ENCODE measurements at regions not wholly inside any gene's neighbourhood (a gene's known extent, or its start where the extent isn't known, plus 50 kb on each side); places are given as distances from the start of the nearest gene placed in this dataset.
"Not testable (repeated sequence)": the region's sequence is repeated elsewhere in the genome, so short reads cannot be mapped to it uniquely, and the experiment has no call there.

- DNase-seq: no peak
Measured at GRCh38 chr7:46606761-46607160, 685.7 kb upstream of the IGFBP3 start.

GRCh38 chr7:46604241-46604661 is 683.2 kb upstream of the IGFBP3 start:
- no peak for DNase-seq

- DNase-seq: no peak
Measured at GRCh38 chr7:46603780-46604179, 682.7 kb upstream of the IGFBP3 start.

GRCh38 chr7:46603296-46603752 is 682.3 kb upstream of the IGFBP3 start:
- no peak for DNase-seq

- no peak for DNase-seq
Measured at GRCh38 chr7:46600340-46600739, 679.3 kb upstream of the IGFBP3 start.

- DNase-seq: not testable (repeated sequence)
Measured at GRCh38 chr7:46594831-46595230, 673.8 kb upstream of the IGFBP3 start.

GRCh38 chr7:46590918-46591905 is 670.1 kb upstream of the IGFBP3 start:
- not testable (repeated sequence) for DNase-seq

- DNase-seq: no peak
Measured at GRCh38 chr7:46589286-46589685, 668.2 kb upstream of the IGFBP3 start.

GRCh38 chr7:46586406-46586805 is 665.3 kb upstream of the IGFBP3 start:
- no peak for DNase-seq

GRCh38 chr7:46583656-46584055 is 662.6 kb upstream of the IGFBP3 start:
- DNase-seq: no peak

GRCh38 chr7:46581268-46581667 is 660.2 kb upstream of the IGFBP3 start:
- DNase-seq: no peak

GRCh38 chr7:46580766-46581165 is 659.7 kb upstream of the IGFBP3 start:
- no peak for DNase-seq

- DNase-seq: no peak
Measured at GRCh38 chr7:46577394-46577793, 656.3 kb upstream of the IGFBP3 start.

- DNase-seq: no peak
Measured at GRCh38 chr7:46576950-46577349, 655.9 kb upstream of the IGFBP3 start.

GRCh38 chr7:46572691-46573090 is 651.6 kb upstream of the IGFBP3 start:
- DNase-seq: no peak

GRCh38 chr7:46571996-46572395 is 650.9 kb upstream of the IGFBP3 start:
- DNase-seq: no peak

GRCh38 chr7:46569133-46569465 is 648.0 kb upstream of the IGFBP3 start:
- DNase-seq: peak; percentile 29

- DNase-seq: no peak
Measured at GRCh38 chr7:46568420-46569132, 647.5 kb upstream of the IGFBP3 start.

- no peak for DNase-seq
Measured at GRCh38 chr7:46567858-46568257, 646.8 kb upstream of the IGFBP3 start.

- no peak for DNase-seq
Measured at GRCh38 chr7:46566097-46566774, 645.2 kb upstream of the IGFBP3 start.

GRCh38 chr7:46565253-46566096 is 644.4 kb upstream of the IGFBP3 start:
- no peak for DNase-seq

GRCh38 chr7:46559194-46559832 is 638.2 kb upstream of the IGFBP3 start:
- DNase-seq: no peak
